HG03159 (cell line): ENCODE measurements at regions not wholly inside any gene's neighbourhood (a gene's known extent, or its start where the extent isn't known, plus 50 kb on each side); places are given as distances from the start of the nearest gene placed in this dataset.

ENCODE experiments used
- ATAC-seq: cut with Tn5 transposase; IDR thresholded peaks from one replicate; pipeline ENCODE4 v1.9.1; 2021; ENCODE audit warnings: mild to moderate bottlenecking, moderate library complexity; ENCODE audit not compliant: unreplicated experiment

DNA sequence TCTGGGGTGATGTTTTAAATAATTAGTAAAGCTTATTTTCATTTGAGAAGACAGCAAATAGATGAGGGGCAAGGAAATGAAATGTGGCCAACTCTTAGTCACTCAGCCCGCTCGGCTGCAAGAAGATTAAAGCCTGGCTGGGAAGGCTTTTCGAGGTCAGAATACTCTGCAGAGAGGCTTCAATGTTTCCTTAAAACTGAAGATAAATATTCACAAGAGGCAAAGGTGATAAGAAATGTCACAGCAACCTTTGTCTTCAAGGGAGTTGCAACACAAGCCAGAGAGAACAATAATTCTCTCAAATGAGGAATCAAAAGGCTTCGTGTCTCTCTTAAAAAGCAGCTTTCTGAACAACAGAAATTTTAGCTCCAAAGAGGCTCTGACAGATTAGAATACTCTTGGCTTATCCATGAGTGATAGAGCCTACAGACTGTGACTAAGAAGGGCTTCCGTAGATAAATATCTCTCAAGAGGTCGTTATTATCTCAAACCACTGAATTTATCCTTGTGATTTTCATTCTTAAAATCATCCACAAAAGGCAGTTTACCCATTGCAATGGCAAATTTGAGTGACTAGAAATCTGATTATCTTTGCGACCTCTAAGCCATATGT, 92.5 kb downstream of the KLF6 start:
- no peak for ATAC-seq

DNA sequence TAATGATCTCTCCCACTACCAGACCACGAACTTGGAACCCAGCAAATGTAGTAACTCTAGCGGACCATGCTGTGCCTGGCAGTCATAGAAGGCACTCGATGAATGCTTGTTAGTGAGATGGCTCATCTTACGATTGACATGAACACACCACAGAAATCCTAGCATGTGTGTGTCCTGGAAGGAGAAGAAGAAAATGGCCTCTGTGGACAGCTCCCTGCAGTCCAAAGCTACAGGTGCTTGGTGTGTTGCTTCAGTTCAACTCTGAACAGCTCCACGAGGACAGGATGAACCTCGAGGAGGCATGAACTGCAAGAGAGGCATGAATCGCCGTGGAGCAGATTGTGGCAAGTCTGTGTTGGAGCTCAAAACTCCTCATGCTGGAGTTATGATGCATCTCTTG, 93.5 kb downstream of the KLF6 start:
- ATAC-seq: no peak

DNA sequence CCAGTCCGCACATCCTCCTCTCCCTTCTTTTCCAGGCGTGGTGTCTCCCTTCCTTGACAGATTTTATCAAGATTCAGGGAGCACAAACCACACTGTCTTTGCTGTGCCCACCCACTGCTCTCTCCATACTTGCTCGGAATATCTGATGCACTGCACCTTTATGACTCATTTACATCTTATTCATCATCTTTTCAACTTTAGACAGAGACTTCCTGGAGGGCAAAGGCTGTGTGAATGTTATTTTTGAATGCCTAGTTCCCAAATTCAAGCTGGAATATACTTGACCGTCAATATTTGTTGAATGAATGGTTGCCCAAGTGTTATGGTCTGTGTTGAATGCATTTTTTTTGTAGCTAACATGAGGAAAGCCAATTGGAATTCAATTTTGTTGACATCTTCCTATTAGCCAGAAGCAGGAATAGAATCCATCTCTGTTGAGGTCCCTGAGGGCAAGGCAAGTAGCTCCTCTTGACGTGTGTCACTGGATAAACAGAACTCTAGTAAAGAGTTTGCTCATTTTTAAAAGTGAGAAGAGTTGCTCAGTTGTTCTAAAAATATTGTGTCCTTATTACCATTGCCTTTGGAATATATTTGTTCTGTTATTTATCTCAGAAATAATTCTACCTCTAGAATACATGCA, 95.0 kb downstream of the KLF6 start:
- ATAC-seq: no peak

DNA sequence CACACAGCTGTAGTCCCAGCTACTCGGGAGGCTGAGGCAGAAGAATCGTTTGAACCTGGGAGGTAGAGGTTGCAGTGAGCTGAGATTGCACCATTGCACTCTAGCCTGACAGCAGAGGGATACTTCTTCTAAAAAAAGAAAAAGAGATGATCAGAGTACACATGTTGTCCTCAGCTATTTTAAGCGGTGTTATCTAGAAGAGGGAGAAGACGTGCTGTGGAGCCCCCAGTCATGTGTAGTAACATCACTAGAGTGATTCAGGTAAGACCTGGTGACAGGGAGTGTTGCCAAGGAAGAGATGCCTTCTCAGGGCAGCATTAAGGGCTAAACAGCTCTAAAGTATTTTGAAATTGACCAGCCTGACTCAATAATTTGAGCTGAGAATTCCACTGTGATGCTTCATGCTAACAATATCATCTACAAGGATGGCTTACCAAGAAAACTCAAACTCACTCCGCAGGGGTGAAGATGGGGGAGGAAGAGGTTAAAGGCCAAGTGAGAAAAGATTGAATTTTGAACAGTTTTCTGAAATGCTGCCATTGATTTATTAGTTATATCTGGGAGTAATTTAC, 97.4 kb downstream of the KLF6 start:
- no peak for ATAC-seq

DNA sequence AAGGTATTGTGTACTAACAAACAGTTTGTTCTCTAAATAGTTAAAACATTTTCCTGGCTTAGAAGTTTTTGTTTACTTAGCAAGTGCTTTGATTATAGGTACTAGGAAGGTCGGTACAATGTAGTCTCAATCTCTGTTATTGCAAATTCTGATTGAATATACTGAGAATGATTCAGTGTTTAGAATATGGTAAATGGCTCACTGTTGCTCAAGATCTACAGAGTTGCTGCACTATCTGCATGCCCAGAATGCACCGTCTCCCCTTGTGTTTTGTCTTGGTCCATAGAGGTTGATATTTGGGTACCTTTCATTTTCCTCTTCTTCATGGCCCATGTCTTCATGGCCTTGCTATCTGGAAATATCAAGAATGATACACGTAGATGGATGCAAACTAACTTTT, 99.6 kb downstream of the KLF6 start:
- ATAC-seq: no peak

DNA sequence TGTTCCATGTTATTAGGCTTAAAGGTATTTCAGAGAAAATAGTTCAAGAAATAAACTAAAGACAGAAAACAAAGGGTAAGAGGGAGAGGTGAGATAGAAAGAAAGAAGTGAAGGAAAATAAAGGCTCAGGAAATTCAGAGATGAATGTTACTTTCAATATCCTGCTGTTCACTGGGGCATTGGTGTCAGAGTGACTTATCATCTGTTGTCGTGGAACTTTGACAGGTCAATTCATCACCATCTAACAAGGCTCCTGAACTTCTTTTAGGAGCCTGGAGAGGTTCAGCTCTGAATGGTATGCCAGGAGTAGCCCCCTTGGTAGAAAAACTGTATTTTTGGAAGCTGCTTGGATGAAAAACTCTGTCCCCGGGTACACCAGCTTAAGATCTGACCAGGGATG, 100.1 kb downstream of the KLF6 start:
- ATAC-seq: no peak

DNA sequence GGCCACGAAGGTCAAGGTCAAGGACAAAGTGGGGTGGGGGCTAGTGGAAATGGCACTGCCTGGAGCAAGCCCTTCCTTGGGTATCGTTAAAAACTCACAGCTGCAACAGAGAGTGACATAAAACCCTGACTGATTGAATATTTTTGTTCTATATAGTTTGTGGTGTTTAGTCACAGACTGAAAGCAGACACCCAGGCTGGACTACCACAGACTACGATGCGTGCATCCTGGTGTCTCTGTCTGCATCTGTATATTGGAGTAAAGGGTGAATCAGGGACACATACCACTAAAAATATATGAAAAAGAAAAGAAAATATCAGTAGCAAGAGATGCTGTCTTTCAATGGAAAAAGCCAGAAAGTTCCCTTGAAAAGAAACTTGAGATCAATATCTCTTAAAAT, 101.4 kb downstream of the KLF6 start:
- ATAC-seq: no peak

DNA sequence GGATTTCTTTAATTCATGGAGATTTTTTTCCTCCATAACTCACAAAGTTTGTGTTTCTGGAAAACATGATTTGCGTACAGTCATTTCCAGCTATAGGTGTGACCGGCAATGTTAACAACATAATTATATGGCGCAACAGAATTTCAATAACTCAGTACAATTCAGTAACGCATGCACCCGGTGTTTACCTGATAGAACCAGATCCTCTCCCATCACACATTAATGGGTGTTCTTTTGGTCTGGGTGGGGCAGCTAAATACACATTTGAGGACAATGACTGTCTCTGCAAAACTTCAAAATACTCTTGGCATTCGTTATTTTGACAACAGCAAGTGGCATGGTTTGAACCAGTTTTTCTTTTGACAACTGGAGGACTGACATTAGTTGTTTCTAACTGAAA, 102.3 kb downstream of the KLF6 start:
- no peak for ATAC-seq

DNA sequence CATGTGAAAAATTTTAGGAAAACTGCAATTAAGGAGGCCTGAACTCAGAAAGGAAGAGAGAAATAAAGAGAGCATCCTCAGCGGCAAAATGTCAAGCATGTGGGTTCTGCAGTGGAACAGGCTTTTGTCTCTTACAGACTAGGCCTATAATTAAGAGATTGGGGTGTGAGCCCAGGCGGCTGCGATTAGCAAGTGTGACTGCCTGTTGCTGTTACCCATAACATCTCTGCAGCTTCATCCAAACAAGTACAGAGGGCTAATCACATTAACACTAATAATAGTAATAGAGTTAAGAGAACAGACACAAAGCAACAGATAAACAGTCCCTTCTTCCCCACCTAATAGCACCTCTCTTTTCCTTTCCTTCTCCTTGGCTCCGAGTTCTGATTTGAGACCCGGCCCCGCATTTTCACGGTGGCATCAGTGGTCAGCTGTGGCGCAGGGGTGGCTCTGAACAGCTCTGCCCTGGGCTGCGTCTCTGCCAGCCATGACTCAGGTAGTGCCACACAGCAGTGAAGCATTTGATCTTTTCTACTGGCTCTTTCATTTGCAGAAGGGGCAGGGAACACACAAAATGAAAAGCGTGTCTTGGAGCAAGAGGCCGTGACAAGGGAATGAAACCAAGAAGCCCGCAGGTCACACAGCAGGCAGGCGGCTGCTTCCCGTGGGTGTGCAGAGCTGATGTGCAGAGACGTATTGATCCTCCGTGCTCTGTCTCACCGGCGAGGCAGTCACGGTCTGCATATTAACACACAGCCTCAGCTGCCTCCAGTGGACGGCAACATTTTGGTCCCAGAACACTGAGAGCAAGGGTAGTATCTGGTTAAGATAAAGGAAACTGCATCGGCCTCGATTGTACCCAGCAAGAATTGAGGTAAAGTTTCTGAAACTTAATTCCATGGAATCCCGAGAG, 103.1 kb downstream of the KLF6 start:
- no peak for ATAC-seq

DNA sequence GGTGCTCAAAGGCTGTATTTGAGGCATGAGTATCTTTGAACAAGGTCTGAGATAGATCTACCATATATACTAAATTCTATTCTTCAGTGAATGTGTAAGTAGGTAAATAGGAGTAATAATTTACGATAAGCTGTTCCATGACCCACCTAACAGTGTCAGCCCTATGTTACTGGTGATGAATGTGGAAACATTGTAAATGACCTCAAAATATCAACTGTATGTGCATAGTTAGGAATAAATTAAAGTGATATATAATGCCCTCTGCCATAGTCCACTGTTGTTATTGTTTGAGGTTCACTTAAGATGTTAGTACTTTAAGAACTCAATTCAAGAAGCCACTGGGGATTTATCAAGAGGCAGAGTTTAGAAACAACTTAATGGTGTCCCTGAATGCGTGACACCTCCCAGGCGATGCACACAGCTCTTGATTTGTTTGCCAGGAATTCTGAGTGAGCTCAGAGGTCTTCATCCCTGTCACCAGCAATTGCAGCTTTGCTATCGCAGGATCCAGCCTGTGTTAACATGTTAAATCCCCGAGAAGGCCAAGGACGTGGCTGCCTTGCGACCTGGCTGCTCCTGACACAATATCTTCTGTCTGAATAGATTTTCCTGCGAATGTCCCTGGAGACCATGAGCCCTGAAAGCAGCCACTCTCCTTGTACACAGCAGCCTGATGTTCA, 104.9 kb downstream of the KLF6 start:
- ATAC-seq: no peak

DNA sequence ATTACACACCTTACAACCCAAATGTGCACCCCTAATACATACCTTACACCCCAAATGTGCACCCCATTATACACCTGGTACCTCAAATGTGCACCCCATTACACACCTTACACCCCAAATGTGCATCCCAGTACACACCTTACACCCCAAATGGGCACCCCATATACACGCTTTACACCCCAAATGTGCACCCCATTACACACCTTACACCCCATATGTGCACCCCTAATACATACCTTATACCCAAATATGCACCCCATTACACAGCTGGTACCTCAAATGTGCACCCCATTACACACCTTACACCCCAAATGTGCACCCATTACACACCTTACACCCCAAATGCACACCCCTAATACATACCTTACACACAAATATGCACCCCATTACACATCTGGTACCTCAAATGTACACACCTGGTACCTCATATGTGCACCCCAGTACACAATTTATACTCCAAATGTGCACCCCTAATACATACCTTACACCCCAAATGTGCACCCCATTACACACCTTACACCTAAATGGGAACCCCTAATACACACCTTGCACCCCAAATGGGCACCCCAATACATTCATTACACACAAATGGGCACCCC, 106.3 kb downstream of the KLF6 start:
- ATAC-seq: no peak

DNA sequence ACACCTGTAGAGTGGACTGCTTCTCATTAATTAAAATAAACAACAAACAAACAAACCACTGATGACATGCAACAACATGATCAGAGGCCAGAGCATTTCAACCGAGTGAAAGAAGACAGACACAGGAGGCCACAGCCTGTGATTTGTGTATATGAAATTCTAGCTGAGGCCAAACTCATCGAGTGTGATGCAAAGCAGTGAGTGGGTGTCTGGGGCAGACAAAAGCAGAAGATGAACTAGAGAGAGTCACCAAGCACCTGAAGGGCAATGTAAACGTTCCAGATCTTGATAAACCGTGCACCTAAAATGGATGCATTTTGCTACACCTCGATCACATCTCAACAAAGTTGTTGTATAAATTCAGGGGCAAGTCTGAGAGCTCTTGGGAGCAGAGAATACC, 108.4 kb downstream of the KLF6 start:
- no peak for ATAC-seq

DNA sequence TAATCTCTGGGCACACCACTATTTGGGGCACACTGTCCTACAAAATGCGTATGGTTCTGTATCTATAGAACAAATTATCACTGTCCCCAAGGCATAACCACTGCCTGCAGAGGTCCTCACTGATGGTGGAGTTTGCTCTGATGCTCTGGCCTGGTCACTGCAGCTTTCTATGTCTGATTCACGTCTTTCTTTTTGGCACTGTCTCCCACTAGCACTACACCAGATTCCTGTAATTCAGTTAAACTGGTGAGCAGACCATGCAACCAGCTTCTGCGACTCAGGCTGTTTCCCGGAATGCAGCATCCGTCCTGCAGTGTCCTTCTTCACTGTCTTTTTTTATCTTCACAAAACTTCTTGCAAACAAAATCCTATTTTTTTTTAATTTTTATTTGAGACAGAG, 112.8 kb downstream of the KLF6 start:
- ATAC-seq: no peak

DNA sequence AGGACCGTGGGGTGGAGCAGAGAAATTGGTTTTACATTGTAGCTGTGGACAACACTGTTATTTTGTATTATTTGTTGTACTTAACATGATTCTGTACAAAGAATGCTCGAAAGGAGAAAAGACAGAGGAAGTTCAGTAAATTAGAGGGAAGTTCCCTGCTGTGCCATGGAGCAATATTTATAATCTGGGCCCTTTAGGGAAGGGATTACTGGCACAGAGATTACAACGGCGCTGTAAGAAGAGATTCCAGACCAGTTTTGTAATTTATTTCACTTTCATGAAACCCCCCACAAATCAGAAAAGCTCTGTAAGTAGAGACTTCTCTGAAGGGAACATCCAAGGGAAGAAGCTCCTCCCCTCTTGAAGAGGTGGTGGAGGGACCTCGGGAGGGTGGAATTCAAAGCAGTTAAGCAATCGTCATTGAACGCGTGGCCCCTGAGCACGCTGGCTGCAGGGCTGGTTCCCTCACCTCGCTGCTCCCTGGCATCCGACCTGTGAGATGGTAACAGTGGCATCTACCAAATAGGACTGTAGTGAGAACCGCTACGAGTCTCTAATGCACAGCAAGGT, 113.5 kb downstream of the KLF6 start:
- ATAC-seq: no peak

DNA sequence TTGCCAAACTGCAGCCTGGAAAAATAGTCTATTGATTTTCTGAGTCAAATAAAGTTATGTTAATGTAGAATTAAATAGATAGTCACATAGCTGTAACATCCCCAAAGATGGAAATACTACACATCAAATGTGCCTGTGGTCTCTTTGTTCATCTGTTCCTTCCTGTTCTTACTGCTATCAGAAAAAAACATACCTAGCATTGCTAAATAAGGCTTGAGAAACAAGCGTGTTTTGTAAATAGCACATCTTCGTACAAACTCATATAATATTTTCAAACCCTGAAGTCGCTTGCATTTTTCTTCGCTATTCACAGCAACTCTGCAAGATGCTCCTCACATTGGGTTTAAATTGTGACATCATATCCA, 116.1 kb downstream of the KLF6 start:
- ATAC-seq: no peak

DNA sequence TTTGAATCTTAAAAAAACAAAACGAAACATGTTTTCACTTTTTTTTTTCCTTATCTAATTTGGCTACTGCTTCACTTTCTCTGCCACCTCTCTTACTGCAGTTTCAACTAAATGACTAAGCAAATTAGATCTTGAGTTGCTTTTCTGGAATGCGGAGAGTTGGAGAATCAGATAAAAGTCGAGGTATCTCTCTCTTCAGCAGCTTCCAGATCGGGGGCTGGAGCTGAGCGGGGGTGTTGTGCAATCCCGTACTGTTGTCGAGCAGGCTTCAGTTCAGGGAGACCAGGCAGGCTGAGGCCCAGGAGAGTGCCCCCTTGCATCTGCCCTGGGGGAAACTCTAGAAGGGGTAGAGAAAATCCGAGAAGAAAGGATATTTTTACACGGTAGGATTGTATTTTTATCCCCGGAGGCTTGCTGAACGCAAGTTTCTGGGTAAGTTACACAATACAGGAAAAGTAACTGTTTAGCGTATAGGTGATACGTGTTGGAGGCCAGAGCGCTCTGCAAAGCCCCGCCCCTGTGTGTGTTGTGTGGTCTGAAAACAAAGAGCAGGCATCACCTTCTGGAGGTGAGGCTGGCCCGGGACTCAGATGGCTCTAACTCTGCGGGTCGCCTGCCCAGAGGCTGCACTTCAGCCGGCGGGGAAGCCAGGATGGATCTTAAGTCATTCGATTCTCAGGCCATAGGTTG, 116.6 kb downstream of the KLF6 start:
- no peak for ATAC-seq

DNA sequence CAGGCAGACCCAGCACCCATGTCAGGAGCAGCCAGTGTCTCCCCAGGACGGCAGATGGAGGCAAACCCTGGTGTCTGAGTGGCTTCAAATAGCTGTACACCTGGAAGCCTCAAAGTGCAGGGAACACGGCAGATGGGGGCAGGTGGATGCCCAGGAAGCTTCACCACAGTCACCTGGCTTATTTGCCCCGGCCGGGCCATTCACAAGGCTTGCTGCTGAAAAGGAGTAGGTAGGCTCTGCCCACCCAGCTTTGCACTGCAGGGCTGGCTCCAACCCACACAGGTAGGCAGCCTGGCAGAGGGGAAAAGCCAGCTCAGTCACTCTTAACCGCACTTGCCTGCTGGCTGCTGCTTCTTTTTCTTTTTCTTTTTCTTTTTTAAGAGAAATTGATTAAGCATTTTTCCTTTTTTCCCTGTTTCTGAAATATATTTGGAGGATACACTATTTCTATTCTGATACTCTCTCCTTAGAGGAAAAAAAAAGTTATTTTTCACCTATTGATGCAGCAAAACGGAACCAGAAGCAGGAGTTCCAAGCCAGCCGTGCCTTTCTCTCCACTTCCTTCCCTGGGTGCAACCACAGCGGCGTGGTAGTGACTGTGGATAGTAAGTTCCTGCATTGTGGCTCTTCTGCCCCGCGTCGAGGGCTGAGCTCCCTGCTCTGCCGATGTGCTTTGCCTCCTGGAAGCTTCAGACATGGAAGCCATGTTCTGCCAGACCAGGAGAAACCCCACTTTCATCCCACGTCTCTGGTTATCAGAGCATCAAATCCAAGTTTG, 118.3 kb downstream of the KLF6 start:
- ATAC-seq: no peak

DNA sequence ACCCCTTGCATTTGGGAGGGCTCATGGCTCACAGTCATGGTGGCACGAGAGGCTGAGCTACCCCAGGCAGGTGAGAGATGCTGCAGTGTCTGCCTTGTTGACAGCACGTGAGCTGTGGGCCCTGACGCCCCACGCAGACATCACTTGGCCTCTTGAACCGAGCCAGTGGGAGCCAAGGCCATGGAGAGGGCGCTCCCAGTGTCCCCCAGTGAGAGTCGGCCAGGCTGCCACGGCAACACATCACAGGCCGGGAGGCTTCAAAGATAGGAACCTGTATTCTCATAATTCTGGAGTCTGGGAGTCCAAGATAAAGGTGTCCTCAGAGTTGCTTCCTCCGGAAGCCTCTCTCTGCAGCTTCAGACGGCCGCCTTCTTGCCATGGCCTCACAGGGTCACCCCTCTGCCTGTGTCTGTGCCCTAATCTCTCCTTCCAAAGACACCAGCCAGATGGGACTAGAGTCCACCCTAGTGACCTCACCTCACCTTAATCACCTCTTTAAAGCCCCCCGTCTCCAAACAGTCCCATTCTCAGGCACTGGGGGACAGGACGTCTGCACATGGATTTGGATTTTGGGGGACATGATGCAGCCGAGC, 119.6 kb downstream of the KLF6 start:
- ATAC-seq: no peak

DNA sequence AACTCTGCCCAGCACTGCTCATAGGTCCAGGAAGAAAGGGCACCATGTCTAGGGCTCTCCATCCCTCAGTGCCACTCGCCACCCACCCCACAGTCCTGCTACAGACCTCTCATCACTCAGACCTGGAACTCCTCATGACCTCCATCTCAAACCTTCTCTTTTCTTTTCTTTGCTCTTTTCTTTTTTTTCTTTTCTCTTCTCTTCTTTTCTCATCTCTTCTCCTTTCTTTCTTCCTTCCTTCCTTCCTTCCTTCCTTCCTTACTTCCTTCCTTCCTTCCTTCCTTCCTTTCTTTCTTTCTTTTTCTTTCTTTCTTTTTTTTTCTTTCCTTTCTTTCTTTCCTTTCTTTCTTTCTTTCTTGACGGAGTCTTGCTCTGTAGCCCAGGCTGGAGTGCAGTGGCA, 122.2 kb downstream of the KLF6 start:
- ATAC-seq: no peak
